ENCODE measurements at regions not wholly inside any gene's neighbourhood (a gene's known extent, or its start where the extent isn't known, plus 50 kb on each side); places are given as distances from the start of the nearest gene placed in this dataset.

GRCh38 chr13:21232599-21232998 is 56.1 kb downstream of the MRPL57 start:
- POLR2A ChIA-PET, result no interaction called here
- TF ChIP-seq, protein P1, sequence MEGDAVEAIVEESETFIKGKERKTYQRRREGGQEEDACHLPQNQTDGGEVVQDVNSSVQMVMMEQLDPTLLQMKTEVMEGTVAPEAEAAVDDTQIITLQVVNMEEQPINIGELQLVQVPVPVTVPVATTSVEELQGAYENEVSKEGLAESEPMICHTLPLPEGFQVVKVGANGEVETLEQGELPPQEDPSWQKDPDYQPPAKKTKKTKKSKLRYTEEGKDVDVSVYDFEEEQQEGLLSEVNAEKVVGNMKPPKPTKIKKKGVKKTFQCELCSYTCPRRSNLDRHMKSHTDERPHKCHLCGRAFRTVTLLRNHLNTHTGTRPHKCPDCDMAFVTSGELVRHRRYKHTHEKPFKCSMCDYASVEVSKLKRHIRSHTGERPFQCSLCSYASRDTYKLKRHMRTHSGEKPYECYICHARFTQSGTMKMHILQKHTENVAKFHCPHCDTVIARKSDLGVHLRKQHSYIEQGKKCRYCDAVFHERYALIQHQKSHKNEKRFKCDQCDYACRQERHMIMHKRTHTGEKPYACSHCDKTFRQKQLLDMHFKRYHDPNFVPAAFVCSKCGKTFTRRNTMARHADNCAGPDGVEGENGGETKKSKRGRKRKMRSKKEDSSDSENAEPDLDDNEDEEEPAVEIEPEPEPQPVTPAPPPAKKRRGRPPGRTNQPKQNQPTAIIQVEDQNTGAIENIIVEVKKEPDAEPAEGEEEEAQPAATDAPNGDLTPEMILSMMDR (IDR thresholded peaks at IDR 0.05), result no peak
- intact Hi-C loops (cut with micrococcal nuclease), result no loop called here
- Mint-ChIP-seq H3K36me3 (ENCODE audit: low read depth) (no peaks in the 10 kb centered on the region), H3K27ac (no peak overlapping the region), H3K9me3 (no peaks in the 10 kb centered on the region), H3K4me3 (no peak overlapping the region), H3K4me1 (ENCODE audit: low read depth) (peaks cover 3% of the 10 kb centered on the region), H3K27me3 (no peaks in the 10 kb centered on the region)
- DNase-seq (no peak), ATAC-seq (no peak)
- CTCF ChIA-PET, result interaction anchor here (1.3 to 1.9 kb wide), 3 partner anchors 12 to 245 kb away, joined by 3 to 6 read pairs (median 4); no protein-coding TSS in a partner anchor

- TF ChIP-seq, protein P1 (IDR thresholded peaks at IDR 0.05), result no peak
- Mint-ChIP-seq H3K36me3 (ENCODE audit: low read depth) (no peaks in the 10 kb centered on the region), H3K9me3 (no peaks in the 10 kb centered on the region), H3K4me3 (no peak overlapping the region), H3K27me3 (no peaks in the 10 kb centered on the region), H3K4me1 (ENCODE audit: low read depth) (peaks cover 3% of the 10 kb centered on the region), H3K27ac (no peak overlapping the region)
- intact Hi-C loops (cut with micrococcal nuclease), result no loop called here
- ChIA-PET POLR2A (no interaction called here), CTCF (interaction anchor here (1.3 to 1.9 kb wide), 3 partner anchors 11 to 245 kb away, joined by 3 to 6 read pairs (median 4); no protein-coding TSS in a partner anchor)
- ATAC-seq (no peak), DNase-seq (no peak)
Observed at GRCh38 chr13:21233086-21233485, 56.6 kb downstream of the MRPL57 start.

DNA sequence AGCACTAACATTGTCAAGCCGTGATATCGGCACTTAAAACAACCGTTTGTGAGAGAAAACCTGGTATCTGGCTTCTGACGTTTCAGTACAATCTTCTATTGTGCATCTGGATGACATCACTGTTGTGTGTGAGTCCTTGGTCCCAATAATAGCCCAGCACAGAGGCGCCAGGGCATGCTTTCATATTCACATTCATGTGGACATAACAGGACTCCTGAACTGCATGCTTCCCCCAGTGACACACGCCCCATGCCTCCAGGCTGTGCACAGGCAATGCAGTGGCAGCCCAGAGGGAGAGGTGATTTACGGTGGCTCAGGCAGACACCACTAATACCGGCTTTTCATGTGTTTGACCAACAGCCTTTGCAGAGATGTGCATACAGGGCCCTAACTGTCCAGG is 58.1 kb downstream of the MRPL57 start:
- ATAC-seq (no peak), DNase-seq (no peak)
- Mint-ChIP-seq H3K4me3 (no peak overlapping the region), H3K27me3 (no peaks in the 10 kb centered on the region), H3K4me1 (ENCODE audit: low read depth) (peaks cover 3% of the 10 kb centered on the region), H3K9me3 (no peaks in the 10 kb centered on the region), H3K27ac (no peak overlapping the region), H3K36me3 (ENCODE audit: low read depth) (no peaks in the 10 kb centered on the region)
- ChIA-PET POLR2A (no interaction called here), CTCF (no interaction called here)
- TF ChIP-seq, protein P1 (IDR thresholded peaks at IDR 0.05), result no peak
- intact Hi-C loops (cut with micrococcal nuclease), result no loop called here

DNA sequence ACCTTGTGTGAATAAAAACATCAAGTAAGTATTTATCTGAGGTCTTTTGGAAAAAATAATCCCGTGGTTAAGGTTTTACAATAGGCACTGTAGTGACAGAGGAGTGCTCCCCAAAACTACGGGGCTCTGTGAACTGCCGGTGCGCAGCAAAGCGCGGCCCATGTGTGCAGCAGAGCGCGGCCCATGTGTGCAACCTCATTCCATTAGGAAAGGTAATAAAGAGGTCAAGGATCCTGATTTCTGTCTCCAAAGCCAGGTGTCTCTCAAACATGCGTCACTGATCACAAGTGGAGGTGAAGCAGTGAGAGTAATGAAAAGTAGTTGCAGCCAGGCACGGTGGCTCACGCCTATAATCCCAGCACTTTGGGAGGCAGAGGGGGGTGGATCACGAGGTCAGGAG is 58.7 kb downstream of the MRPL57 start:
- ChIA-PET CTCF (interaction anchor here (0.7 kb wide), 1 partner anchor 15 kb away, joined by 3 read pairs; no protein-coding TSS in a partner anchor), POLR2A (no interaction called here)
- intact Hi-C loops (cut with micrococcal nuclease), result no loop called here
- Mint-ChIP-seq H3K4me3 (no peak overlapping the region), H3K27ac (no peak overlapping the region), H3K4me1 (ENCODE audit: low read depth) (peaks cover 4% of the 10 kb centered on the region), H3K36me3 (ENCODE audit: low read depth) (no peaks in the 10 kb centered on the region), H3K27me3 (no peaks in the 10 kb centered on the region), H3K9me3 (no peaks in the 10 kb centered on the region)
- ATAC-seq, result no peak
- DNase-seq, result no peak
- TF ChIP-seq, protein P1 (IDR thresholded peaks at IDR 0.05), result no peak

DNA sequence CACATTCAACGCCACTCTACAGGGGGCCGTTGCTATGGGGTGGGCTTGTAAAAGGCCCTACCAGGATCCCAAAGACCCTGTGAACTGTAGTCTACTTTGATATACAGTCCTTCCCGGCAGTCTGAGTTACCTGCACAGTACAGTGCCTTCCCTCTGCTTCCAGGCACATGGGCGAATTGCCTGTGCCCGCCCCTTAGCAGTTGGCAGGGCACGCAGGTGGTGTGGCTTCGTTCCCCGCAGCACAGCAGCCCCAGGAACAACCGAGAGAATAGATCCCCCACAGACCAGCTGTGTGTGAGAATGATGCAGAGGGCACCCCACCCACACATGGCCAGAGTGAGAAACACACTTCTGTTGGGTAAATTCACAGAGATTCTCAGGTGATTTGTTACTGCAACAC is 60.6 kb downstream of the MRPL57 start:
- H3K9me3 Mint-ChIP-seq, result no peaks in the 10 kb centered on the region
- H3K27ac Mint-ChIP-seq, result no peak overlapping the region
- H3K36me3 Mint-ChIP-seq (ENCODE audit: low read depth), result no peaks in the 10 kb centered on the region
- POLR2A ChIA-PET, result no interaction called here
- DNase-seq (no peak), ATAC-seq (no peak)
- CTCF ChIA-PET, result interaction anchor here (0.6 kb wide), 1 partner anchor 379 kb away, joined by 3 read pairs; no protein-coding TSS in a partner anchor
- intact Hi-C loops (cut with micrococcal nuclease), result no loop called here
- TF ChIP-seq, protein P1 (IDR thresholded peaks at IDR 0.05), result no peak
- H3K4me3 Mint-ChIP-seq, result no peak overlapping the region
- H3K4me1 Mint-ChIP-seq (ENCODE audit: low read depth), result peaks cover 10% of the 10 kb centered on the region
- no peaks in the 10 kb centered on the region for H3K27me3 Mint-ChIP-seq

Data from activated CD8-positive, alpha-beta T cell treated with anti-CD3 and anti-CD28 coated beads for 36 hours (primary cell).